DMS 273 treated with DMSO at 0.1 percent for 48 hours (cell line): ENCODE measurements at regions not wholly inside any gene's neighbourhood (a gene's known extent, or its start where the extent isn't known, plus 50 kb on each side); places are given as distances from the start of the nearest gene placed in this dataset.
"Not testable (repeated sequence)": the region's sequence is repeated elsewhere in the genome, so short reads cannot be mapped to it uniquely, and the experiment has no call there.

Experiments
- DNase-seq: peaks from one replicate; lab custom pipeline; 2025; lab: John Stamatoyannopoulos, UW

DNA sequence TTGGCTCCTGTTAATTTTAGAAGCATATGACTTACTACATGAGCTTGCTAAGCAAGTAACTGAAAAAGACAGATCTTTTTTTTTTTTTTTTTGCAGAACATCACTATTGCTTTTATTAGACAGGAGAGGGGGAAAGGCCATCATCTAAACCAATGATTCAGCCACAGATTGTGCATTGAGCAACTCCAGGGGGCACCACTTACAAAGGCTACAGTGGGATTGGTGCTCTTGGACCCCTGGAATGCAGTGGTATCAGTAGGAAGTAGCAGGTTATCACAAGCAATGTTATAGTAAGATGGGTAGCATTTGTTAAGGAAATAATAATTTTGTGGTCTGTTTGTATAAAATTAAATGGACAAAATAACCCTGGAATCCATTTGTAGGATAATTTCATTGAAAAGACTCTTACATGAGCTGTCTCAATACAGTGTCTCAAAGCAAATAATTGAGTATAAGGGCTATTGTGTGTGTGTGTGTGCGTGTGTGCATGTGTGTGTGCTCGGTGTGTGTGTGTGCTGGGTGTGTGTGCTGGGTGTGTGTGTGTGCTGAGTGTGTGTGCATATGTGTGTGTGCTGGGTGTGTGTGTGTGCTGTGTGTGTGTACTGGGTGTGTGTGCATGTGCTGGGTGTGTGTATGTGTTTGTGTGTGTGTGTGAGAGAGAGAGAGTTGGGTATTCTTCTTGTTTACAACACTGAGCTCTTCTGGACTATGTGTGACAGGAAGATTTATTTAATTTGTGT lies 296.3 kb downstream of the PCDH7 start:
- DNase-seq, result no peak

DNA sequence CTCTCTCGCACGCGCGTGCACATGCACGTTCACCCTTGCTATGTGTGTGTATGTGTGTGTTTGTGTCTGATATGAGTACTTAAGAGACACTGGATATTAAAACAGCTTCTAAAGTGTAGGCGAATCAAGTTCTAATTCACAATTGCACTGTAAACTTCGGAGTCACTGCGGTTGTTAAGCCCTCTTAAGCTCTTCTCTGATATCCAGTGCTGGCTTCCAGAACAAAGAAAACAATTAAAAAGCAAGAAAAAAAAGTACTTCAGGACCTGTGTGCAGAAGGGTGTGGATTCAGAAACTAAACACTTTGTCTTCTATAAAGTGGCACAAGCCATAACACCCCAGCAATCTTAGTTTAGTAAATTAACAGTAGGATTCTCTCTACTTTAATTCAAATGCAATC lies 300.2 kb downstream of the PCDH7 start:
- DNase-seq, result no peak

- no peak for DNase-seq
These were observed 300.8 kb downstream of the PCDH7 start for GRCh38 chr4:31021008-31021407.

- DNase-seq, result no peak
These were observed 302.5 kb downstream of the PCDH7 start for GRCh38 chr4:31022702-31023101.

DNA sequence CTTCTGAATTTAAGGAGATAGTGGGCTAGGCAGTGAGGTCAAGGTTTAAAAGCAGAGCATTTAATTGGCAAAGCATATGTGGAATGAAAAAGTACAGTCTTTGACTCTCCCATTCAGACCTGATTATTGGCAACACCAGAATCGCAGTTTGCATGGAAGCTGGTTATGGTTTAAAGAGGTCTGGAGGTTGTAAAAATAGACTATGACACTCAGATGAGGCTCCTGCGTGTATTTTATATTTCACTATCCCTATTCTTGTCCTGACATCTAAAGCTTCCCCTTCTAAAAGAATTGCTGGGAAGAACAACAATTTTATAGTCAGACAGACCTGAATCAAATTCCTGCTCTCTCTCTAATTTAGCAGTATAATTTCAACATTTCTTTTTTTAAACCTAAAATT lies 302.9 kb downstream of the PCDH7 start:
- no peak for DNase-seq

DNA sequence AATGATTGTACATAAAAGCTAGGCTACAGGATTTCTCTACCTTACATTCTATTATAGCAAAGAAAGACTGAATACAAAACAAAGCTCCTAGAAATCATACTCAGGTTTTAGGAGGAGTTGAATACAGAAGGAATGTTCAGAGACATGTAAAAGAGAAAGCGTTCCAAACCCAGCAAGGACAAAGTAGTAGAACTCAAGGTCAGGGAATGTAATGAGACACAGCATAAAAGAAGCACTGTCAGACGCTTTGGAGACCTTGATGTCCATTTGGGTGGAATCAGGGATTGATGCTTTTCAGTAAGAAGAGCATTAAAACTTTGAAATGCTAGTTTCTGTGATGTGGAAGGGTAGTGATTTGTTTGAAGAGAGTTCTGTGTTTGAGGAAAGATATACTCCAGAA lies 303.6 kb downstream of the PCDH7 start:
- no peak for DNase-seq

DNA sequence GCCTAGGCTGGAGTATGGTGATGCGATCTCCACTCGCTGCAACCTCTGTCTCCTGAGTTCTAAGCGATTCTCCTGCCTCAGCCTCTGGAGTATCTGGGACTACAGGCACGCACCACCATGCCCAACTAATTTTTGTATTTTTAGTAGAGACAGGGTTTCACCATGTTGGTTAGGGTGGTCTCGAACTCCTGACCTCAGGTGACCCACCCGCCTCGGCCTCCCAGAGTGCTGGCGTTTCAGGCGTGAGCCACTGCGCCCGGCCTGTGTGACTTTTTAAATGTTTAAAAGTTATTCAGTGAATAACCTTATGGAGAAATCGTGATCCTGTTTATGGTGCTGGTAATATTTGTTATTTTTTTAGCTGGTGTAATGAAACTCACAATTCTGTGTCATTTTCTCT lies 304.6 kb downstream of the PCDH7 start:
- not testable (repeated sequence) for DNase-seq

DNA sequence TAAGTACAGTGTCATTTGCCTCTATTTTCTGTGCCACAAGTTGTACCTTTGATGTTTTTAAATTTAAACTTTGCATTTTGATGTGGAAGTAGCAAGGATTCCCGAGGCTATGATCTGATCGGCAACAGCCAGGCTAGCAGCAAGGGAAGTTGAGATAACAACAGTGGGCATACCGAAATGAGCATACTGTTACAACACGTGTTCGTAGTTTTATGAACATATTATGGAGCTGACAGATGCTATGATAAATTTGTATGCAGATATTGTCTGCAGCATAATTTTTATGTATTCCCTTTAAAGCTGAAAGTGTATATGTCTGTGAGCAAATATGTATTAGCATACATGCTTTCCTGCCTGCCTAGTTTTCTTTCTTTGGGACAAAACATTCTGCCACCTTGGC lies 306.1 kb downstream of the PCDH7 start:
- no peak for DNase-seq

- no peak for DNase-seq
These were observed 314.4 kb downstream of the PCDH7 start for GRCh38 chr4:31034550-31034949.

DNA sequence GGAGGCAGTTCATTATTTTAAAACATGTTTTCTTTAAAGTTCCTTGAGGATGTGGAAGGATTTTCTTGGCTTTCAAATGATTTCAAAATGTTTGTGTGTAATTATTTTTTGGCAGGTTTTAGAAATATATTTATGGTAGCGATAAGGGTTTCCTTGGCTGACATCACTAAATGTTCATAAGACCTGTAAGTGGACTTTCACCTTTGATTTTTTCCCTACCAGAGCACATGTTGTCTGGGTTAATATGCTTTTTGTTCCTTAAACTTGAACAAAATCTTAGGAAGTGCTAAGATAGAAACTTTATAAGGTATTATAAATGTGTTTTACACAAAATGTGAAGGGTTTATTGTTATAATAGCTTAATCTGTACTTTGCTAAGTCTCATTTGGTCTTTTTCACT lies 315.6 kb downstream of the PCDH7 start:
- no peak for DNase-seq

DNA sequence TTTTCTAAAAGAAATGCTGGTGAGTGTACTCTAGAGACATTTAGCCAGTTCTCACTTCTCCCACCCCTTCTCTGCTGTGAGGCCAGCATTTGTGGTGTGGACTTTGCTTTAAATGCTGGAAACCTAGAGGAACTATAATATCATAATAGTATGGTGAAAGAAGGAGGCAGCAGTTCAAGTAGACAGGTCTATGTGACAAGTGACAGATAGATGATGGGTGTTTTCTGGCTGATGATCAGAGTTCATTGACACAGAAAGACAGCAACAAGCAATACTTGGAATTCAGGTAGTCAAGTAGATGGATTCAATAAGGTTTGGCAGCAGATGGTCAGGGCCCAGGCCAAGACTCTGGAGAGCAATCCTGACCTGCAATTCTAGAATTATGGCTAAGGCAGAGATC lies 317.5 kb downstream of the PCDH7 start:
- DNase-seq, result no peak

- no peak for DNase-seq
These were observed 319.2 kb downstream of the PCDH7 start for GRCh38 chr4:31039382-31039781.

GRCh38 chr4:31040106-31040505 lies 319.9 kb downstream of the PCDH7 start:
- DNase-seq, result no peak

DNA sequence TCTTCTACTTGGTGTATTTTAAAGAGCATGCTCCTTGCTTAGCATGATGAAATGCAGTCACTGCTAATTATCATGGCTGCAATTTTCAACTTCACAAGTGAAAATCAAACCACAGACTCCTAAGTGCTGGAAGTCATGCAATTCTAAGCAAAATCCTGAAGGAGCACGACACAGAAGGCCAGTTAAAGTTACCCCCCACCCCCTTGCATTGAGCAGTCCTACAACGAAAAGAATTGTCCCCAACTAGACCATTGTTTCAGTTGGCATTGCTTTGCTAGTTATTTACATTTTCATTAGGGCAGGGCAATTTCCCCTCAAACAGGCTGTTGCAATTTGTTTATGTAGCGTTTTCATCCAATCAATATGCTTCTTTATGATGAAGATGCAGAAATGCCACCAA lies 321.2 kb downstream of the PCDH7 start:
- DNase-seq, result no peak

DNA sequence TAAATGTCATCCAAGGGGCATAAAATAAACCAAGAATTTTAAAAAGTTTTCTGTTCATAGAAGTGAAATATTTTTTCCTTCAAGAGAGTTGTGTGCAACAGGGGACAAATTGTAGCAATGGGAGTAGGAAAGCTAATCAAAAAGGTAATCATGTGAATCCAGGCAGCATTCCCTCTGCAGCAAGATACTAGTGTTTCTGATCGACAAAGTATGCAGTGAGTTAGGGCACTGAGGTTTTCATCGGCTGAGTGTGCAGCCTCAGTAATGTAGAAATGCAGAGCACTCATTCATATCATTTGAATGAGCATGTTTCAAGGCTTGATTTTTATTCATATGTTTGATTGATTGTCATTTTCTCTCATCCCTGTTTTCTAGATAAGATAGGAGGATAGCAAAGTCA lies 321.7 kb downstream of the PCDH7 start:
- DNase-seq, result no peak

GRCh38 chr4:31043382-31044062 lies 323.4 kb downstream of the PCDH7 start:
- no peak for DNase-seq

DNA sequence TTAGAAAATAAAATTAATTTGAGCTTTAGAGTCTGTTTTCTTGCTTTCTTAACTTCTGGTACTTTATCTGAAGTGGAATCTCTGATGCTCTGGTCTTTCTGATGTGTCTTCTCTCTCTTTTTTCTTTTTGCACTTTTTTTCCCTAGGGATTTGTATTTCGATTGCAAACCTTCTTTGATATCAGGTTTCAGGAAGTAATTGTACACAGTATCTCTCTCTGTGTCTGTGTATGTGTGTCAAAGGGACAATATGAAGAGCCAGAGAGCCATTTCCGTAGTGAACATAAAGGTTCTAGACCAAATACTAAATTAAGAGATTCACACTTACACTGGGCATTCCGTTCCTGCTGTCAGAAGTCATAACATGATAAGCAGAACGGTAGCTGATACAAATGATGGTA lies 325.0 kb downstream of the PCDH7 start:
- DNase-seq, result no peak

DNA sequence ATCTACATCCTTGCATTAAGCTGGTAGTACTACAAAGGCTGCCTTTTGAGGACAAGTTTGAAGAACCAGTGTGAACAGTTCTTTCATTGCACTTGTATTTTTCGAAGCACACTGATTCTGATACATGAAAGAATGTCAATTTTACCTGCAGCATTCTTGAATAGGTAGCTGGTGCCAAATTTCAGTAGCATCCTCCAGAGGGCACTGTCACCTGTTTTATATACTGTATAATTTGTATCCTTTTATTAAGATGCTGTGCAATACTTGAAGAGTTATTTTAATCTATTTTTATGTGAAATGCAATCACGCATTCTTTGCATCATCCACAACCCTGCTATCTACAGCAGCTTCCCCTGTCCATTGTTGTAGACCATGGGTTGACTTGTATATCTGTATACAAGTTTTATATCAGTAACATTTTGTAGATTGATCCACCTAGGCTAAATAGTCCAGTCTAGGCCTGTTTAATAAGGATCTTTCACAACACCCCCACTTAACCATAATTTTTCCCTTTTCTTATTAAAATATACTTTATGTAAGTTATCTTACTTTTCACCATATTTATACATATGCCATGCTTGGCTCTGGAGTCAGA lies 325.7 kb downstream of the PCDH7 start:
- DNase-seq, result no peak

- DNase-seq, result no peak
These were observed 331.0 kb downstream of the PCDH7 start for GRCh38 chr4:31051151-31051550.

DNA sequence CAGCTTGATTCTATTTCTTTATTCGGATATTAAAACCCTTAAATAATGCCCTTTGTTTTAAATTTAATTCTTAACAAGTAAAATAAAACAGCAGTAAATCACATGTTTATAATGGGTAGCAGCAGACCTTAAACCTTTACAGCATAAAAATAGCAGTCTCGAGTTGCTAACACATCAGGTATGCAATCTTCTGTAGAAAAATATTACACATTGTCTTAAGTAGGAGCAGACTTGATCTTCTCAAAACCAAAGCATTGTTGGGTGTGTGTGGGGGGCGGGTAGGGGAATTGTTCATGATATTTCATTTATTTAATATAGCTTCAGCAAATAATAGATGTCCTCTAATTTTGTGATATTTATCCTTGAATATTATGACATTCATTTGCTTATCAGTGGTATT lies 331.4 kb downstream of the PCDH7 start:
- no peak for DNase-seq

GRCh38 chr4:31052519-31052918 lies 332.4 kb downstream of the PCDH7 start:
- no peak for DNase-seq

DNA sequence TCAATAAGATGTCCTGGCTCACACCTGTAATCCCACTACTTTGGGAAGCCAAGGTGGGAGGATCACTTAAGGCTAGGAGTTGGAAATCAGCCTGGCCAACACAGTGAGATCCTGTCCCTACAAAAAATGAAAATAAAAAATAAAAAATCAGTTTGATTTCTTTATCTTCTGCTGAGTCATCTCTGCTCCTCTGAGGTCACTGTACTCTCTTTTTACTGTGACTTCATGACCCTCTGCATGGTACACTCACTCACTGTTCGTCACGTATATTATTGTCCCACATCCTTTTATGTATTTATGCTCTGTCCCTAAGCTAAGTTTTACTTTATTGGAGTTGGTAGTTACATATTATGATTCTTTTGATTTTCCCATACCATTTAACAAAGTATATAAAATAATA lies 333.3 kb downstream of the PCDH7 start:
- no peak for DNase-seq

- no peak for DNase-seq
These were observed 334.1 kb downstream of the PCDH7 start for GRCh38 chr4:31054295-31054694.

DNA sequence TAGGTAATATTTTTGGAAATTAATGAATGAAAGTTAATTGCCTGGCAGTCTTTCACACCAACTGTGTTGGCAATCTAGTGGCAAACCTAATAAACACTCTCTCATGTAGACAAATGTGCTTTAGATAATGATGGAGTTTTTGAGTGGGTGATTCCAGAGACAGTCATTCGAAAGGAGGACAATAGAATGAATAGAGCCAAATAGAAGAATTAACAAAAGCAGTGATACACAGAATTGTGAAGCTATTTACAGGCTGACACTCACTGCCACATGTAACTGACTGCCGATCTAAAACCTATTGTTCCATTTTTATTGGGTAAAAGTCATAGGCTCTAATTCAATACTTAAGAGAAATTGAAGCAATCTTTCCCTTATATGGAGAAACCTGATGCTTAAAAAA lies 338.5 kb downstream of the PCDH7 start:
- no peak for DNase-seq
